A673 (cell line): ENCODE measurements at regions not wholly inside any gene's neighbourhood (a gene's known extent, or its start where the extent isn't known, plus 50 kb on each side); places are given as distances from the start of the nearest gene placed in this dataset.
"Not testable (repeated sequence)": the region's sequence is repeated elsewhere in the genome, so short reads cannot be mapped to it uniquely, and the experiment has no call there.

Experiments used
- EZH2 ChIP-seq: fragments of 200-600 bp; sonication (generic); IDR thresholded peaks from 2 replicates; pipeline ENCODE4 v1.6.1; 2017; ENCODE audit warnings: borderline replicate concordance, low read depth, mild to moderate bottlenecking, mixed read lengths, antibody characterized with exemption, low read length; ENCODE audit not compliant: poor library complexity, severe bottlenecking
- TF ChIP-seq, protein P1 (sequence below): fragments of 300-800, 200-600 bp; sonication (generic); conservative IDR thresholded peaks from 2 replicates; pipeline ENCODE4 v1.5.1; 2017; ENCODE audit warnings: low read depth, mild to moderate bottlenecking, antibody characterized with exemption, low read length, moderate library complexity, mixed read lengths

DNA sequence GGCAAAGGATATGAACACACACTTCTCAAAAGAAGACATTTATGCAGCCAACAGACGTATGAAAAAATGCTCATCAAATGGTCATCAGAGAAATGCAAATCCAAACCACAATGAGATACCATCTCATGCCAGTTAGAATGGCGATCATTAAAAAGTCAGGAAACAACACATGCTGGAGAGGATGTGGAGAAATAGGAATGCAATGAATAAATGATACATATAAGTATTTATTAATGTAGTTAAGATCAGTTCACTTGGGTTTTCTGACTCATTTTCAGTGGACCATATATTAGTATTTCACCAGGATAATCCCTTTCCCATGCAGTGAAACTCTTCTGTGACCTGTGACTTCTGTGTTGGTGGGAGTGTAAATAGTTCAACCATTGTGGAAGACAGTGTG is 110.1 kb downstream of the ATXN3L start:
- TF ChIP-seq, protein P1, sequence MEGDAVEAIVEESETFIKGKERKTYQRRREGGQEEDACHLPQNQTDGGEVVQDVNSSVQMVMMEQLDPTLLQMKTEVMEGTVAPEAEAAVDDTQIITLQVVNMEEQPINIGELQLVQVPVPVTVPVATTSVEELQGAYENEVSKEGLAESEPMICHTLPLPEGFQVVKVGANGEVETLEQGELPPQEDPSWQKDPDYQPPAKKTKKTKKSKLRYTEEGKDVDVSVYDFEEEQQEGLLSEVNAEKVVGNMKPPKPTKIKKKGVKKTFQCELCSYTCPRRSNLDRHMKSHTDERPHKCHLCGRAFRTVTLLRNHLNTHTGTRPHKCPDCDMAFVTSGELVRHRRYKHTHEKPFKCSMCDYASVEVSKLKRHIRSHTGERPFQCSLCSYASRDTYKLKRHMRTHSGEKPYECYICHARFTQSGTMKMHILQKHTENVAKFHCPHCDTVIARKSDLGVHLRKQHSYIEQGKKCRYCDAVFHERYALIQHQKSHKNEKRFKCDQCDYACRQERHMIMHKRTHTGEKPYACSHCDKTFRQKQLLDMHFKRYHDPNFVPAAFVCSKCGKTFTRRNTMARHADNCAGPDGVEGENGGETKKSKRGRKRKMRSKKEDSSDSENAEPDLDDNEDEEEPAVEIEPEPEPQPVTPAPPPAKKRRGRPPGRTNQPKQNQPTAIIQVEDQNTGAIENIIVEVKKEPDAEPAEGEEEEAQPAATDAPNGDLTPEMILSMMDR = not testable (repeated sequence)
- TF ChIP-seq EZH2 = not testable (repeated sequence)
